A673 (cell line): ENCODE measurements at regions not wholly inside any gene's neighbourhood (a gene's known extent, or its start where the extent isn't known, plus 50 kb on each side); places are given as distances from the start of the nearest gene placed in this dataset.

ENCODE experiments used
- BruUV-seq: library from RNA; stranded (reverse); fragments of 400-500 nt; replicated peaks from 2 replicates; lab custom pipeline; 2021; lab: Mats Ljungman, UMichigan
- CTCF ChIA-PET: fragments of 300-600 bp; sonication (Branson Sonifier 250); formaldehyde crosslinking; loops from one replicate; lab custom pipeline; 2022; ENCODE audit warnings: antibody characterized with exemption; lab: Charles Lee
- POLR2A ChIA-PET: fragments of 300-600 bp; sonication (Branson Sonifier 250); formaldehyde crosslinking; loops from one replicate; lab custom pipeline; 2022; ENCODE audit warnings: antibody characterized with exemption; ENCODE audit not compliant: low non-redundant PET; lab: Charles Lee
- DNase-seq: peaks from one replicate; pipeline ENCODE4 v3.0.0-alpha.2; 2015; ENCODE audit warnings: low spot score
- H3K27ac ChIP-seq: fragments of 200-600 bp; sonication (generic); 2 replicates; pipeline ENCODE4 v1.5.1; 2016; ENCODE audit warnings: mixed run types, low read depth, mild to moderate bottlenecking, mixed read lengths, antibody characterized with exemption, low read length; ENCODE audit not compliant: poor library complexity, severe bottlenecking
- H3K27me3 ChIP-seq: fragments of 200-600 bp; sonication (generic); replicated peaks from 2 replicates; pipeline ENCODE4 v1.6.1; 2017; ENCODE audit warnings: mixed run types, low read depth, mild to moderate bottlenecking, mixed read lengths, antibody characterized with exemption, low read length; ENCODE audit not compliant: insufficient read depth, poor library complexity
- H3K36me3 ChIP-seq: fragments of 200-600 bp; sonication (generic); 2 replicates; pipeline ENCODE4 v1.6.1; 2016; ENCODE audit warnings: mixed run types, mild to moderate bottlenecking, mixed read lengths, antibody characterized with exemption, low read length; ENCODE audit not compliant: insufficient read depth, poor library complexity, severe bottlenecking
- H3K4me1 ChIP-seq: fragments of 200-600 bp; sonication (generic); 2 replicates; pipeline ENCODE4 v1.6.1; 2017; ENCODE audit warnings: mixed run types, mild to moderate bottlenecking, mixed read lengths, antibody characterized with exemption, low read length; ENCODE audit not compliant: insufficient read depth, poor library complexity, severe bottlenecking
- H3K4me3 ChIP-seq: fragments of 200-600 bp; sonication (generic); 2 replicates; pipeline ENCODE4 v1.5.1; 2016; ENCODE audit warnings: low read depth, mixed run types, mild to moderate bottlenecking, mixed read lengths, low read length; ENCODE audit not compliant: poor library complexity, severe bottlenecking
- H3K9me3 ChIP-seq: fragments of 200-600 bp; sonication (generic); 2 replicates; pipeline ENCODE4 v1.6.1; 2016; ENCODE audit warnings: mixed run types, low read depth, mild to moderate bottlenecking, mixed read lengths, antibody characterized with exemption, low read length; ENCODE audit not compliant: poor library complexity, severe bottlenecking
- CTCF ChIP-seq: fragments of 300-800, 200-600 bp; sonication (generic); conservative IDR thresholded peaks from 2 replicates; pipeline ENCODE4 v1.5.1; 2017; ENCODE audit warnings: low read depth, mild to moderate bottlenecking, antibody characterized with exemption, low read length, moderate library complexity, mixed read lengths
- EZH2 ChIP-seq: fragments of 200-600 bp; sonication (generic); IDR thresholded peaks from 2 replicates; pipeline ENCODE4 v1.6.1; 2017; ENCODE audit warnings: borderline replicate concordance, low read depth, mild to moderate bottlenecking, mixed read lengths, antibody characterized with exemption, low read length; ENCODE audit not compliant: poor library complexity, severe bottlenecking
- intact Hi-C: fragments of 100-400 bp; cut with micrococcal nuclease; formaldehyde crosslinking; loops from one replicate; pipeline ENCODE4 v1.10.0; 2022; ENCODE audit not compliant: unreplicated experiment

GRCh38 chr6:14862845-14863244 is 383.0 kb upstream of the JARID2 start:
- CTCF ChIA-PET = no interaction called here
- POLR2A ChIA-PET = no interaction called here
- Histone ChIP-seq H3K27me3 (no peaks in the 10 kb centered on the region), H3K4me1 (peaks cover 12% of the 10 kb centered on the region), H3K4me3 (no peak overlapping the region), H3K27ac (no peak overlapping the region), H3K36me3 (no peaks in the 10 kb centered on the region), H3K9me3 (no peaks in the 10 kb centered on the region)
- TF ChIP-seq CTCF (no peak), EZH2 (no peak)
- no TSS peak for BruUV-seq
- intact Hi-C loops = no loop called here
- no peak for DNase-seq

- POLR2A ChIA-PET = no interaction called here
Observed at GRCh38 chr6:14863902-14864850, 381.7 kb upstream of the JARID2 start.

GRCh38 chr6:14865531-14866100 is 380.3 kb upstream of the JARID2 start:
- no peaks in the 10 kb centered on the region for H3K27me3 ChIP-seq
- TF ChIP-seq EZH2 (no peak), CTCF (no peak)
- no TSS peak for BruUV-seq
- DNase-seq = no peak
- intact Hi-C loops = no loop called here
- H3K27ac ChIP-seq = no peak overlapping the region
- no peak overlapping the region for H3K4me3 ChIP-seq
- ChIA-PET POLR2A (no interaction called here), CTCF (no interaction called here)
- H3K36me3 ChIP-seq = no peaks in the 10 kb centered on the region
- no peaks in the 10 kb centered on the region for H3K9me3 ChIP-seq
- H3K4me1 ChIP-seq = peaks cover 12% of the 10 kb centered on the region

More at GRCh38 chr6:14863902-14864850, 381.7 kb upstream of the JARID2 start:
- Histone ChIP-seq H3K27me3 (no peaks in the 10 kb centered on the region), H3K27ac (no peak overlapping the region), H3K9me3 (no peaks in the 10 kb centered on the region), H3K4me3 (no peak overlapping the region), H3K4me1 (peaks cover 12% of the 10 kb centered on the region), H3K36me3 (no peaks in the 10 kb centered on the region)
- BruUV-seq = no TSS peak
- no peak for TF ChIP-seq EZH2
- no peak for TF ChIP-seq CTCF
- CTCF ChIA-PET = no interaction called here
- intact Hi-C loops = no loop called here
- no peak for DNase-seq
